GM12874 (cell line): ENCODE measurements at regions not wholly inside any gene's neighbourhood (a gene's known extent, or its start where the extent isn't known, plus 50 kb on each side); places are given as distances from the start of the nearest gene placed in this dataset.

Experiments
- CTCF ChIP-seq: IDR thresholded peaks from 2 replicates; pipeline ENCODE4 v1.5.1; 2011; ENCODE audit warnings: low read depth, mild to moderate bottlenecking, control low read depth, low read length, moderate library complexity; ENCODE audit not compliant: insufficient read depth

GRCh38 chr15:31579976-31580375 lies 253.3 kb downstream of the KLF13 start:
- no peak for TF ChIP-seq CTCF

DNA sequence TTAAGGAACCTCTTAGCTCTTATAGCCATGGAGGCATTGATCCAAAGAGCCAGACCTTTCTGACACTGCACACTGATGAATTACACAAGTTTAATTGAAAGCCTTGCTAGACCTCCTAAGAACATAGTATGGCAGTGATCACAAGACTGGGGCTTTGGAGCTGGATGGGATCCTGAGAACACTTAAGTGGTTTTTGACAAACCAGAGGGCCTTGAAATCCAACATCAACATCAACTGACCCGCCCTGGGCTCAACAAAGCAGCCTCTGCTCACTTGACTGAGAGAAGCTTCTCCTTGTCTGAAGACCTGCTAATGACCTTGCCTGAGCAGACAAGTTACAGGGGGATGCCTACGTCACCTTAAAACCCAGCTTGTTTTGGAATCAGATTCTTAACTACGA lies 257.6 kb downstream of the KLF13 start:
- no peak for TF ChIP-seq CTCF

- no peak for TF ChIP-seq CTCF
These were observed 258.6 kb downstream of the KLF13 start for GRCh38 chr15:31585240-31585639.

- TF ChIP-seq CTCF: no peak
These were observed 260.2 kb downstream of the KLF13 start for GRCh38 chr15:31586841-31587240.

GRCh38 chr15:31587583-31587982 lies 260.9 kb downstream of the KLF13 start:
- TF ChIP-seq CTCF: no peak

DNA sequence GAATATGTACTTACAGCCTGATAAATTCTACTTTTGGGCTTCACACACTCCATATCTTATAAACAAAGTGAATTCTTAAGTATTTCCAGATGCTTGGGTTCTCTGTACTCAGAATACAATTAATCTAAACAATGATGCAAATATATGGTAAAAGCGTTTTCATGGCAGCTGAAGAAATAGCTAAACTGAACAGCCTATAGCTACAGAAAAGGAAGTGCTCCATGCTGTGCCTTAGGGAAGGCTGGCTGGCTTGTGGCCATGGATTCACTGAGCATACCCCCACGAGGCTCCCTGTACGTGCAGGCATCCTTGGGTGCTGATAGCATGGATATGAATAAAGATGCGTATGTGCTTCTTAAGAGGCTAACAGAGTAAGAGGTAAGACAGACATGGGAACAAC lies 264.0 kb downstream of the KLF13 start:
- no peak for TF ChIP-seq CTCF

- TF ChIP-seq CTCF: no peak
These were observed 265.3 kb downstream of the KLF13 start for GRCh38 chr15:31591908-31592307.

DNA sequence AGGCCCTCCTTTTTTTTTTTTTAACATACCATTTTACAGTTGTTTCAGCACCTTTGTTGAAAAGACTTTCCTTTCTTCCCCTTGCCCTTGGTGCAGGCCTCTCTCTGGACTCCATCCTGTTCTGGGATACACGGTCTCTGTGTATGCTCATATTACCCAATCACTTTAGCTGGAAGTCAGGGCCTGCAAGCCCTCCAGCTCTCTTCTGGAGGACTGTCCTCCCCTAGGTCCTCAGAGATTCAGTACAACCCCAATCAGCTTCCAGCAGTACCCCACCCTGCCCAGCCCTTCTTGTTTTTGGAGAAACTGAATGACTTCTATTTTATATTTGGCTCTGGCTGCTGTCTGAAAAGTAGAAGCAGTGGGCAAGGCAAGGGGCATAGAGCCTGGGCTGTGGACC lies 270.8 kb downstream of the KLF13 start:
- TF ChIP-seq CTCF: no peak
